ENCODE measurements at regions not wholly inside any gene's neighbourhood (a gene's known extent, or its start where the extent isn't known, plus 50 kb on each side); places are given as distances from the start of the nearest gene placed in this dataset.
"Not testable (repeated sequence)": the region's sequence is repeated elsewhere in the genome, so short reads cannot be mapped to it uniquely, and the experiment has no call there.

DNA sequence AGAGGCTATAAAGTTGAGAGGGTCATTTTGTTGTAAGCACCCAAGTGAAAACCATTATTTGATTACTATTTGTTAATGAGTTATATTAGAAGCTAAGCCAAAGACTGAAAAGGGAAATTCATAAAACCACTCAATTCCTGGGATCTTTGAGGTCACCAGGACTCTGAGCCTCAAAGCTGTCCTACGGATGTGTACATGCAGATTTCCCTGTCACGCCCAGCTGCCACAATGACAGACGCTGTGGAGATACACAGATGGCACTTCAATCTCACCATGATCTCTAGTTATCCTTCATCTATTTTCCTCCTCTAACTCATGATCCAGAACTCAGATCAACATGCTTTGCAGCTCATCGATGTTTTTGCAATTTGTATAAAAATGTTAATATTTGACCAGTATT is 403.5 kb upstream of the MIR17HG start:
- TF ChIP-seq, protein P1, sequence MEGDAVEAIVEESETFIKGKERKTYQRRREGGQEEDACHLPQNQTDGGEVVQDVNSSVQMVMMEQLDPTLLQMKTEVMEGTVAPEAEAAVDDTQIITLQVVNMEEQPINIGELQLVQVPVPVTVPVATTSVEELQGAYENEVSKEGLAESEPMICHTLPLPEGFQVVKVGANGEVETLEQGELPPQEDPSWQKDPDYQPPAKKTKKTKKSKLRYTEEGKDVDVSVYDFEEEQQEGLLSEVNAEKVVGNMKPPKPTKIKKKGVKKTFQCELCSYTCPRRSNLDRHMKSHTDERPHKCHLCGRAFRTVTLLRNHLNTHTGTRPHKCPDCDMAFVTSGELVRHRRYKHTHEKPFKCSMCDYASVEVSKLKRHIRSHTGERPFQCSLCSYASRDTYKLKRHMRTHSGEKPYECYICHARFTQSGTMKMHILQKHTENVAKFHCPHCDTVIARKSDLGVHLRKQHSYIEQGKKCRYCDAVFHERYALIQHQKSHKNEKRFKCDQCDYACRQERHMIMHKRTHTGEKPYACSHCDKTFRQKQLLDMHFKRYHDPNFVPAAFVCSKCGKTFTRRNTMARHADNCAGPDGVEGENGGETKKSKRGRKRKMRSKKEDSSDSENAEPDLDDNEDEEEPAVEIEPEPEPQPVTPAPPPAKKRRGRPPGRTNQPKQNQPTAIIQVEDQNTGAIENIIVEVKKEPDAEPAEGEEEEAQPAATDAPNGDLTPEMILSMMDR (IDR thresholded peaks at IDR 0.05; ENCODE audit: insufficient read depth, low read length) = no peak
- no peak overlapping the region for H3K4me3 ChIP-seq (ENCODE audit: low read depth, low read length)
- DNase-seq (ENCODE audit: low read depth) = no peak

DNA sequence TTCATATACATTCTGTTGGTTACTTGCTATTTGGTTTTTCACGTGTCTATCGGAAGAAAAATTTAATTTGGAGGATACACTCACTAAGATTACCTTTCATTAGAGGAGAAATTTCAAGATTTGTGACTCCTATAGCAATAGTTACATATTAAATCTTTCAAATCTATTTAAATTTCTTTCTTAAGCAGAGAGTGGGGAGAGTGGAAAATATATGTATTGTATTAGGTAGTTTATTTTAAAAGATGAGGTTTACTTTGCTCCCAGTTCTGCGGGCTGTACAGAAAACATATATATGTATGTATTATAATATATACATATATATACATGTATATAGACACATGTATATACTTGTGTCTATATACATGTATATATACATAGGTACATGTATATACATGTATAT is 402.3 kb upstream of the MIR17HG start:
- H3K4me3 ChIP-seq (ENCODE audit: low read depth, low read length); DNase-seq (ENCODE audit: low read depth): not testable (repeated sequence)

DNA sequence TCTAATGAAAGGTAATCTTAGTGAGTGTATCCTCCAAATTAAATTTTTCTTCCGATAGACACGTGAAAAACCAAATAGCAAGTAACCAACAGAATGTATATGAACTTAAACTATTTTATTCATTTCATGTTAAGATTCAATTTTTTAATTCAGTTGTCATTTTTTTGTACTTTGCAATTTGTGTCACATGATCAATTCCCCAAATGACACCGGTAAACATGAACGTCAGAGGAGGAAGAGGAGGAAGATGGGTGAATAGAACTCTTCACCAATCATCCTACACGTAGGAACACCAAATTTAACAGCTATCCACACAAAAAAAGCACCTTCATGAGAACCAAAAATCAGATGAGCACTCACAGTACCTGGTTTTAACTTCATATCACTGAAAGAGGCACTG is 401.4 kb upstream of the MIR17HG start:
- DNase-seq (ENCODE audit: low read depth); H3K4me3 ChIP-seq (ENCODE audit: low read depth, low read length): not testable (repeated sequence)

DNA sequence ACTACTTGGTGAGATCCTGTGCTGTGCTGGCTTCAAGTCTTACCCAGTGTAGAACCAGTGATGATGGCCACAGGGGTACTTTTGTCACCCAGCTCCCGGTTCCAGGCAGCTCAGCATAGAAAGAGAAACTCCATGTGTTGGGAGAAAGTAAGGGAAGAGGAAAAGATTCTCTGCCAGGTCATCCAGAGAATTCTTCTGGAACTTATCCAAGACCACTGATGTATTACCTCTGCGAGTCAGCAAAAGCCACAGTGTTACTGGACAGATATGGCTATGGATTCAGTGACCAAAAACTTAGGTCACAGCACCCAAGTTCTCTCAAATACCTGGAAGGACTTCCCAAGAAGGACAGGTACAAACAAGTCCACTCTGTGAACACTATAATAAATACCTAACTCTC is 399.5 kb upstream of the MIR17HG start:
- TF ChIP-seq, protein P1 (IDR thresholded peaks at IDR 0.05; ENCODE audit: insufficient read depth, low read length) = no peak
- no peak for DNase-seq (ENCODE audit: low read depth)
- H3K4me3 ChIP-seq (ENCODE audit: low read depth, low read length) = no peak overlapping the region

DNA sequence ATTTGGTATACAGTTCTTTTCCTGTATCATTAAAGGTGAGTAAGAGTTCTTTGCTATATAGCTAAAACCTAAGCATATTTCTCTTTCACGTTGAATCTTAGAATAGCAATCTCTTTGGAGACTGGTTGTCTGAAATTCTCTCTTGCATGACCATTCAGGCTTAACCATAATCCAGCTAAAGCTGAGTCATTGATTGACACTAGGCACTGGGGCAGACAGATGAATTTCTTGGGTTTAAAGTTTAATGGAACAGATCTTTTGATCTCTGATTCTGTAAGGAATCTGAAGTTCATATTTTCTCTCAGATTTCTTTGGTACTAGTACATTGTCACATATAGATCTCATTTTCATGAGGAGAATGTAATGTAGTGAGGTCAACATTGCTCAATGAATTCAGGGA is 397.3 kb upstream of the MIR17HG start:
- H3K4me3 ChIP-seq (ENCODE audit: low read depth, low read length) = no peak overlapping the region
- TF ChIP-seq, protein P1 (IDR thresholded peaks at IDR 0.05; ENCODE audit: insufficient read depth, low read length) = no peak

GRCh38 chr13:90951663-90952062 is 395.8 kb upstream of the MIR17HG start:
- H3K4me3 ChIP-seq (ENCODE audit: low read depth, low read length) = no peak overlapping the region
- TF ChIP-seq, protein P1 (IDR thresholded peaks at IDR 0.05; ENCODE audit: insufficient read depth, low read length) = no peak

More for the DNA sequence above, 397.3 kb upstream of the MIR17HG start:
- no peak for DNase-seq (ENCODE audit: low read depth)

DNA sequence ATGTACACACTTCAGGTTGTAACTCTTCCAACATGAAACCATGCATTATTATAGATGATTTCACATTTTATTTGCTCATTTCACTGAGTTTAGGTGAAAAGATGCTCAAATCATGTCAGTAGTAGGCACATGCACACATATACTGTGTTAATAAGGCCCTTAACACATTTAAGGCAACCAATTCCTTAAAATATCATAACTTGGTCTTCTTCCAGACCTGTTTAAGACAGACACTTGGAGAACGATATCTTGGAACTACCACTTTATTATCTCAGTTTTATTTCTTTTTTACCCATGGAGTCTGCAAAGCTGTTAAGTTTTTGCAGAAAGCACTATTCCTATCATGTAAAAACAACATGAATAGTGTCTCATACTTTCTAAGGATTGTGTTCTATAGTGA is 395.2 kb upstream of the MIR17HG start:
- no peak overlapping the region for H3K4me3 ChIP-seq (ENCODE audit: low read depth, low read length)
- DNase-seq (ENCODE audit: low read depth) = no peak
- TF ChIP-seq, protein P1 (IDR thresholded peaks at IDR 0.05; ENCODE audit: insufficient read depth, low read length) = no peak

More at GRCh38 chr13:90951663-90952062, 395.8 kb upstream of the MIR17HG start:
- DNase-seq (ENCODE audit: low read depth) = no peak

- no peak for DNase-seq (ENCODE audit: low read depth)
- TF ChIP-seq, protein P1 (IDR thresholded peaks at IDR 0.05; ENCODE audit: insufficient read depth, low read length) = no peak
- no peak overlapping the region for H3K4me3 ChIP-seq (ENCODE audit: low read depth, low read length)
Measured at GRCh38 chr13:90954605-90955195, 392.8 kb upstream of the MIR17HG start.
